HG02759 (cell line): ENCODE measurements at regions not wholly inside any gene's neighbourhood (a gene's known extent, or its start where the extent isn't known, plus 50 kb on each side); places are given as distances from the start of the nearest gene placed in this dataset.
A peak's percentile ranks its signal among the peaks of the same experiment; 100 is the strongest.

Experiments
- ATAC-seq: cut with Tn5 transposase; IDR thresholded peaks from one replicate; pipeline ENCODE4 v1.9.1; 2021; ENCODE audit warnings: mild to moderate bottlenecking, moderate library complexity; ENCODE audit not compliant: unreplicated experiment

- no peak for ATAC-seq
Measured at GRCh38 chr7:115719963-115720362, 310.6 kb downstream of the TFEC start.

- ATAC-seq: no peak
Measured at GRCh38 chr7:115709664-115710063, 320.9 kb downstream of the TFEC start.

- ATAC-seq: no peak
Measured at GRCh38 chr7:115708013-115708341, 322.6 kb downstream of the TFEC start.

GRCh38 chr7:115707258-115708012, 323.1 kb downstream of the TFEC start:
- no peak for ATAC-seq

GRCh38 chr7:115704884-115705283, 325.7 kb downstream of the TFEC start:
- no peak for ATAC-seq

GRCh38 chr7:115701141-115701540, 329.4 kb downstream of the TFEC start:
- no peak for ATAC-seq

GRCh38 chr7:115694424-115694823, 336.1 kb downstream of the TFEC start:
- ATAC-seq: no peak

- ATAC-seq: peak; percentile 51
Measured at GRCh38 chr7:115693779-115694178, 336.8 kb downstream of the TFEC start.

- ATAC-seq: no peak
Measured at GRCh38 chr7:115689941-115690340, 340.6 kb downstream of the TFEC start.

- ATAC-seq: no peak
Measured at GRCh38 chr7:115683093-115683492, 347.5 kb downstream of the TFEC start.

GRCh38 chr7:115682507-115682906, 348.1 kb downstream of the TFEC start:
- peak; percentile 52 for ATAC-seq

GRCh38 chr7:115680921-115681320, 349.6 kb downstream of the TFEC start:
- no peak for ATAC-seq

GRCh38 chr7:115679976-115680375, 350.6 kb downstream of the TFEC start:
- ATAC-seq: peak; percentile 79

GRCh38 chr7:115679423-115679822, 351.1 kb downstream of the TFEC start:
- no peak for ATAC-seq

- no peak for ATAC-seq
Measured at GRCh38 chr7:115678086-115678982, 352.2 kb downstream of the TFEC start.

- ATAC-seq: no peak
Measured at GRCh38 chr7:115676707-115677106, 353.9 kb downstream of the TFEC start.

GRCh38 chr7:115676080-115676479, 354.5 kb downstream of the TFEC start:
- ATAC-seq: no peak

GRCh38 chr7:115674467-115675024, 356.0 kb downstream of the TFEC start:
- ATAC-seq: no peak

- no peak for ATAC-seq
Measured at GRCh38 chr7:115672024-115672423, 358.5 kb downstream of the TFEC start.

GRCh38 chr7:115662676-115663075, 367.9 kb downstream of the TFEC start:
- no peak for ATAC-seq

GRCh38 chr7:115662120-115662519, 368.4 kb downstream of the TFEC start:
- no peak for ATAC-seq

- ATAC-seq: no peak
Measured at GRCh38 chr7:115658223-115658622, 372.3 kb downstream of the TFEC start.
